Stomach (tissue), 4 donors: ENCODE measurements at regions not wholly inside any gene's neighbourhood (a gene's known extent, or its start where the extent isn't known, plus 50 kb on each side); places are given as distances from the start of the nearest gene placed in this dataset.

Experiments
- EP300 ChIP-seq: sonication (generic); formaldehyde crosslinking; IDR thresholded peaks from one replicate; pipeline ENCODE4 v1.6.1; 2017; ENCODE audit warnings: antibody characterized with exemption
- POLR2AphosphoS5 ChIP-seq, 3 donors: sonication (generic); formaldehyde crosslinking; IDR thresholded peaks; one replicate each; pipeline ENCODE4 v1.6.1; 2016; ENCODE audit warnings: antibody characterized with exemption in 3 of 3
- TF ChIP-seq, protein P1 (sequence below), 7 experiments: fragments of 450-650 bp in 4 of 7; fragments of 200-600 bp in 3 of 7; sonication (generic) in 3 of 7; IDR thresholded peaks; one replicate each; pipeline ENCODE4 v1.5.1; 2016 to 2019; ENCODE audit warnings: antibody characterized with exemption in 7 of 7, control low read depth in 2 of 7, mild to moderate bottlenecking in 1 of 7

DNA sequence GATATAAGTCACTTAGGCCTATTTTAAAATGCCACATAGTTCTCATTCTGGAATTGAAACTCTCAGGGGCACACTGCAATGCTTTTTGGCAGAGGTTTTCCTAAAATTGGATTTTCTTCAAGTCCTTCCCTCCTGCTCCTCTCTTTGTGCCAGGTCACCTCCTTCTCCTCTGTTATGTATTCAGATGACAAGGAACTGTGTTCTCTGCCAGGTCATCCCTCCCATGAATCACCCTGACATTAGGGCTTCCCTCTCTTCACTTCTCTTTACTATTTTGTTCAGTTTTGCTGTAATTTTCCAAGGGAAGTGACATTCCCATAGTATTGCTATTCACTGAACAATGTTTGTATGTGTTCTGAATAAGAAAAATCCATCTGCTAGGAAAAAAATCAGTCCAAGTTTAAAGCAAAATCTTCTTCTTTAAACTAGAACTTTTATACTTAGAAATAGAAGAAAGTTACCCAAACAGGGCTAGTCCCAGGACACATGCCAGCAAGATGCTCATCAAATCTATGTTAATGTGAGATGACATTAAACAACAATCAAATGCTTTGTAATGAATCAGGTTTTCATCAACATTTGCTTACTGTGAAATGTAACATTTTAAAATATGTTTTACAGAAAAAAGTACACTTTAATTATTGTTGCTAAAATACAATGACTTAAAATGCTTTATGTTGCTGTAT is 461.1 kb downstream of the MMUT start:
- TF ChIP-seq, protein P1, sequence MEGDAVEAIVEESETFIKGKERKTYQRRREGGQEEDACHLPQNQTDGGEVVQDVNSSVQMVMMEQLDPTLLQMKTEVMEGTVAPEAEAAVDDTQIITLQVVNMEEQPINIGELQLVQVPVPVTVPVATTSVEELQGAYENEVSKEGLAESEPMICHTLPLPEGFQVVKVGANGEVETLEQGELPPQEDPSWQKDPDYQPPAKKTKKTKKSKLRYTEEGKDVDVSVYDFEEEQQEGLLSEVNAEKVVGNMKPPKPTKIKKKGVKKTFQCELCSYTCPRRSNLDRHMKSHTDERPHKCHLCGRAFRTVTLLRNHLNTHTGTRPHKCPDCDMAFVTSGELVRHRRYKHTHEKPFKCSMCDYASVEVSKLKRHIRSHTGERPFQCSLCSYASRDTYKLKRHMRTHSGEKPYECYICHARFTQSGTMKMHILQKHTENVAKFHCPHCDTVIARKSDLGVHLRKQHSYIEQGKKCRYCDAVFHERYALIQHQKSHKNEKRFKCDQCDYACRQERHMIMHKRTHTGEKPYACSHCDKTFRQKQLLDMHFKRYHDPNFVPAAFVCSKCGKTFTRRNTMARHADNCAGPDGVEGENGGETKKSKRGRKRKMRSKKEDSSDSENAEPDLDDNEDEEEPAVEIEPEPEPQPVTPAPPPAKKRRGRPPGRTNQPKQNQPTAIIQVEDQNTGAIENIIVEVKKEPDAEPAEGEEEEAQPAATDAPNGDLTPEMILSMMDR (IDR thresholded peaks at IDR 0.05) = no peak
- no peak for TF ChIP-seq POLR2AphosphoS5 (IDR thresholded peaks at IDR 0.05)
- no peak for TF ChIP-seq EP300
